ENCODE measurements at regions not wholly inside any gene's neighbourhood (a gene's known extent, or its start where the extent isn't known, plus 50 kb on each side); places are given as distances from the start of the nearest gene placed in this dataset.

- no peaks in the 10 kb centered on the region for H3K27me3 ChIP-seq (ENCODE audit: insufficient read depth, poor library complexity, severe bottlenecking)
- no peak overlapping the region for H3K4me3 ChIP-seq (replicated peaks; ENCODE audit: insufficient read depth, low read length)
- no peak overlapping the region for H3K27ac ChIP-seq (replicated peaks)
Measured at GRCh38 chr5:30933599-30933998, 259.9 kb upstream of the CDH6 start.

GRCh38 chr5:30932273-30933017, 261.0 kb upstream of the CDH6 start:
- Histone ChIP-seq H3K4me3 (replicated peaks; ENCODE audit: insufficient read depth, low read length) (no peak overlapping the region), H3K27ac (replicated peaks) (no peak overlapping the region), H3K27me3 (ENCODE audit: insufficient read depth, poor library complexity, severe bottlenecking) (no peaks in the 10 kb centered on the region)
- no peak for DNase-seq (ENCODE audit: low read depth in 1 of 2, low spot score in 1 of 2)
- TF ChIP-seq CTCF (IDR thresholded peaks at IDR 0.05; ENCODE audit: insufficient read depth, low read length): no peak
- TF ChIP-seq, protein P1, sequence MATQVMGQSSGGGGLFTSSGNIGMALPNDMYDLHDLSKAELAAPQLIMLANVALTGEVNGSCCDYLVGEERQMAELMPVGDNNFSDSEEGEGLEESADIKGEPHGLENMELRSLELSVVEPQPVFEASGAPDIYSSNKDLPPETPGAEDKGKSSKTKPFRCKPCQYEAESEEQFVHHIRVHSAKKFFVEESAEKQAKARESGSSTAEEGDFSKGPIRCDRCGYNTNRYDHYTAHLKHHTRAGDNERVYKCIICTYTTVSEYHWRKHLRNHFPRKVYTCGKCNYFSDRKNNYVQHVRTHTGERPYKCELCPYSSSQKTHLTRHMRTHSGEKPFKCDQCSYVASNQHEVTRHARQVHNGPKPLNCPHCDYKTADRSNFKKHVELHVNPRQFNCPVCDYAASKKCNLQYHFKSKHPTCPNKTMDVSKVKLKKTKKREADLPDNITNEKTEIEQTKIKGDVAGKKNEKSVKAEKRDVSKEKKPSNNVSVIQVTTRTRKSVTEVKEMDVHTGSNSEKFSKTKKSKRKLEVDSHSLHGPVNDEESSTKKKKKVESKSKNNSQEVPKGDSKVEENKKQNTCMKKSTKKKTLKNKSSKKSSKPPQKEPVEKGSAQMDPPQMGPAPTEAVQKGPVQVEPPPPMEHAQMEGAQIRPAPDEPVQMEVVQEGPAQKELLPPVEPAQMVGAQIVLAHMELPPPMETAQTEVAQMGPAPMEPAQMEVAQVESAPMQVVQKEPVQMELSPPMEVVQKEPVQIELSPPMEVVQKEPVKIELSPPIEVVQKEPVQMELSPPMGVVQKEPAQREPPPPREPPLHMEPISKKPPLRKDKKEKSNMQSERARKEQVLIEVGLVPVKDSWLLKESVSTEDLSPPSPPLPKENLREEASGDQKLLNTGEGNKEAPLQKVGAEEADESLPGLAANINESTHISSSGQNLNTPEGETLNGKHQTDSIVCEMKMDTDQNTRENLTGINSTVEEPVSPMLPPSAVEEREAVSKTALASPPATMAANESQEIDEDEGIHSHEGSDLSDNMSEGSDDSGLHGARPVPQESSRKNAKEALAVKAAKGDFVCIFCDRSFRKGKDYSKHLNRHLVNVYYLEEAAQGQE (IDR thresholded peaks at IDR 0.05; ENCODE audit: insufficient replicate concordance, low read depth): no peak
- no peak for TF ChIP-seq POLR2AphosphoS5 (IDR thresholded peaks at IDR 0.05; ENCODE audit: low read depth)
- no peak for TF ChIP-seq SPI1 (IDR thresholded peaks at IDR 0.05; ENCODE audit: borderline replicate concordance, low read depth)
- TF ChIP-seq GABPA (IDR thresholded peaks at IDR 0.05; ENCODE audit: low read depth): no peak

More at GRCh38 chr5:30933599-30933998, 259.9 kb upstream of the CDH6 start:
- no peak for TF ChIP-seq GABPA (IDR thresholded peaks at IDR 0.05; ENCODE audit: low read depth)
- TF ChIP-seq SPI1 (IDR thresholded peaks at IDR 0.05; ENCODE audit: borderline replicate concordance, low read depth): no peak
- no peak for TF ChIP-seq POLR2AphosphoS5 (IDR thresholded peaks at IDR 0.05; ENCODE audit: low read depth)
- TF ChIP-seq CTCF (IDR thresholded peaks at IDR 0.05; ENCODE audit: insufficient read depth, low read length): no peak
- TF ChIP-seq, protein P1 (IDR thresholded peaks at IDR 0.05; ENCODE audit: insufficient replicate concordance, low read depth): no peak
- no peak for DNase-seq (ENCODE audit: low read depth in 1 of 2, low spot score in 1 of 2)

- no peaks in the 10 kb centered on the region for H3K27me3 ChIP-seq (ENCODE audit: insufficient read depth, poor library complexity, severe bottlenecking)
- DNase-seq (ENCODE audit: low read depth in 1 of 2, low spot score in 1 of 2): no peak
- TF ChIP-seq GABPA (IDR thresholded peaks at IDR 0.05; ENCODE audit: low read depth) (no peak), POLR2AphosphoS5 (IDR thresholded peaks at IDR 0.05; ENCODE audit: low read depth) (no peak), CTCF (IDR thresholded peaks at IDR 0.05; ENCODE audit: insufficient read depth, low read length) (no peak), SPI1 (IDR thresholded peaks at IDR 0.05; ENCODE audit: borderline replicate concordance, low read depth) (no peak)
- TF ChIP-seq, protein P1 (IDR thresholded peaks at IDR 0.05; ENCODE audit: insufficient replicate concordance, low read depth): no peak
- H3K4me3 ChIP-seq (replicated peaks; ENCODE audit: insufficient read depth, low read length): no peak overlapping the region
- no peak overlapping the region for H3K27ac ChIP-seq (replicated peaks)
Measured at GRCh38 chr5:30930736-30931135, 262.8 kb upstream of the CDH6 start.

Measured in HL-60 (cell line).